ENCODE measurements at regions not wholly inside any gene's neighbourhood (a gene's known extent, or its start where the extent isn't known, plus 50 kb on each side); places are given as distances from the start of the nearest gene placed in this dataset.

DNA sequence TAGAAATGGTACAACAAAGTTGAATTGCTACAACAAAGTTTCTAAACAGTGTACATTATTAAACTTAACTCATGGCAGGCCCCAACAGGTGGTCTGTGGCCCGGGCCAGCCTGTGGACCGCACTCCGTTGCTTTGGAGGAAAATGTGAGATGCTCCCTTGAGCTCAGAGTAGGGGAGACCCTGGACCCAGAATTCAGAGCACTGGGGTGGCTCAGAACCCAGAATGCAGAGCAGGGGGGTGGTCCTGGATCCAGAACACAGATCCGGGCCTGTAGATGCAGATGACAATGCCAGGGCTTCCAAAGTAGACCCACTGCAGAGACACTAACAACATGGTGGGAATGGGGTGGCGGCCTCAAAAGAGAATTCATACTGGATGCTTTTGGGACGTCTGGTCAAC, 311.0 kb downstream of the NDUFA10 start:
- dilution Hi-C loops (cut with MboI; ENCODE audit: extremely low pct_ligation_motif_present, low sequenced_read_pairs) (no loop called here), intact Hi-C loops (cut with micrococcal nuclease) (no loop called here)
- no peaks in the 10 kb centered on the region for H3K36me3 ChIP-seq (ENCODE audit: control insufficient read depth in 2 of 2, extremely low read depth in 1 of 2, insufficient read depth in 2 of 2, low read length in 2 of 2)
- H3K9ac ChIP-seq (replicated peaks; ENCODE audit: extremely low read depth, insufficient read depth, low read length): no peak overlapping the region
- TF ChIP-seq, protein P1, sequence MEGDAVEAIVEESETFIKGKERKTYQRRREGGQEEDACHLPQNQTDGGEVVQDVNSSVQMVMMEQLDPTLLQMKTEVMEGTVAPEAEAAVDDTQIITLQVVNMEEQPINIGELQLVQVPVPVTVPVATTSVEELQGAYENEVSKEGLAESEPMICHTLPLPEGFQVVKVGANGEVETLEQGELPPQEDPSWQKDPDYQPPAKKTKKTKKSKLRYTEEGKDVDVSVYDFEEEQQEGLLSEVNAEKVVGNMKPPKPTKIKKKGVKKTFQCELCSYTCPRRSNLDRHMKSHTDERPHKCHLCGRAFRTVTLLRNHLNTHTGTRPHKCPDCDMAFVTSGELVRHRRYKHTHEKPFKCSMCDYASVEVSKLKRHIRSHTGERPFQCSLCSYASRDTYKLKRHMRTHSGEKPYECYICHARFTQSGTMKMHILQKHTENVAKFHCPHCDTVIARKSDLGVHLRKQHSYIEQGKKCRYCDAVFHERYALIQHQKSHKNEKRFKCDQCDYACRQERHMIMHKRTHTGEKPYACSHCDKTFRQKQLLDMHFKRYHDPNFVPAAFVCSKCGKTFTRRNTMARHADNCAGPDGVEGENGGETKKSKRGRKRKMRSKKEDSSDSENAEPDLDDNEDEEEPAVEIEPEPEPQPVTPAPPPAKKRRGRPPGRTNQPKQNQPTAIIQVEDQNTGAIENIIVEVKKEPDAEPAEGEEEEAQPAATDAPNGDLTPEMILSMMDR (IDR thresholded peaks at IDR 0.05; ENCODE audit: extremely low read depth in 1 of 2, insufficient read depth in 1 of 2, low read depth in 1 of 2, low read length in 2 of 2): no peak
- no peak for TF ChIP-seq GATA2 (IDR thresholded peaks at IDR 0.05; ENCODE audit: insufficient read depth, insufficient read length, low read depth, low read length)
- no peak for TF ChIP-seq POLR2A (IDR thresholded peaks at IDR 0.05; ENCODE audit: low read depth, low read length)
- no peak for TF ChIP-seq POLR2AphosphoS5 (IDR thresholded peaks at IDR 0.05; ENCODE audit: insufficient read depth, low read depth, low read length)
- TF ChIP-seq JUN (IDR thresholded peaks at IDR 0.05; ENCODE audit: borderline replicate concordance, insufficient read depth, insufficient read length, low read depth): no peak
- TF ChIP-seq FOS (IDR thresholded peaks at IDR 0.05; ENCODE audit: borderline replicate concordance, insufficient read depth, low read length): no peak
- no peak for TF ChIP-seq EZH2 (IDR thresholded peaks at IDR 0.05; ENCODE audit: borderline replicate concordance, low read depth, low read length, severe bottlenecking)
- TF ChIP-seq MYC (IDR thresholded peaks at IDR 0.05; ENCODE audit: low read depth, low read length): no peak
- no peak overlapping the region for H2AFZ ChIP-seq (ENCODE audit: low read depth, low read length)
- H3K4me1 ChIP-seq (ENCODE audit: control insufficient read depth, extremely low read depth, insufficient read depth, low read length): no peaks in the 10 kb centered on the region
- no peaks in the 10 kb centered on the region for H4K20me1 ChIP-seq (replicated peaks; ENCODE audit: control insufficient read depth, extremely low read depth, insufficient read depth, low read length)
- peaks cover 5% of the 10 kb centered on the region for H3K9me3 ChIP-seq (replicated peaks; ENCODE audit: control insufficient read depth, insufficient read depth, low read length)
- H3K4me3 ChIP-seq (replicated peaks in 1 of 3; ENCODE audit: insufficient read depth in 1 of 3, low read depth in 1 of 3, low read length in 3 of 3): no peak overlapping the region
- CTCF ChIA-PET: no interaction called here
- H3K9me1 ChIP-seq (replicated peaks; ENCODE audit: control insufficient read depth, extremely low read depth, insufficient read depth, low read length): no peaks in the 10 kb centered on the region
- FAIRE-seq (no peak), DNase-seq (ENCODE audit: low read depth, low spot score) (no peak)
- POLR2A ChIA-PET: no interaction called here
- no peak overlapping the region for H3K4me2 ChIP-seq (ENCODE audit: insufficient read depth, low read length)
- no peaks in the 10 kb centered on the region for H3K27me3 ChIP-seq (ENCODE audit: control insufficient read depth in 2 of 2, insufficient read depth in 2 of 2, low read length in 2 of 2)
- H3K27ac ChIP-seq (ENCODE audit: insufficient read depth, low read depth, low read length): no peak overlapping the region
- BruUV-seq (replicated peaks): no TSS peak
- H3K79me2 ChIP-seq (ENCODE audit: control insufficient read depth, insufficient read depth, low read length): no peaks in the 10 kb centered on the region
